ENCODE measurements at regions not wholly inside any gene's neighbourhood (a gene's known extent, or its start where the extent isn't known, plus 50 kb on each side); places are given as distances from the start of the nearest gene placed in this dataset.
A peak's percentile ranks its signal among the peaks of the same experiment; 100 is the strongest.

DNA sequence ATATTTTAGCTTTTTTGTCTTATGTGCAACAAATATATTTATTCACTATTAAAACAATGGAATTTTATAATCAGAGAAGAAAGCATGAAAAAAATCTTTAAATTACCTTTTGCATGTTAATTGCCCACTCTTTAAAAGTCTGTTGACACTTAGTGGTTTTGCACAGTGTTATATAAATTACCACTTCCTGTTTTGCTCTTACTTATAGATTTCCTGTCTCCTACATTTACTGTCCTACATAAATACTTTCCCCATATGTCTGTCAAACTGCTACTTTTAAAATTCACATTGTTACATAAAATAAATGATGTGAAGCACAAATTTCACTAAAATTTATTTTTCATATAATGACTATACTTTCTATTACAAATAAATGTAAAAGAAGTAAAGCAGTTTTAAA is 161.1 kb upstream of the NDST4 start:
- Mint-ChIP-seq H3K4me3 (ENCODE audit: low read depth, unreplicated experiment) (no peak overlapping the region), H3K27me3 (ENCODE audit: unreplicated experiment) (no peaks in the 10 kb centered on the region), H3K27ac (ENCODE audit: unreplicated experiment) (no peak overlapping the region), H3K9me3 (ENCODE audit: low read depth, unreplicated experiment) (no peaks in the 10 kb centered on the region), H3K4me1 (ENCODE audit: low read depth, unreplicated experiment) (no peaks in the 10 kb centered on the region), H3K36me3 (ENCODE audit: insufficient read depth, unreplicated experiment) (no peaks in the 10 kb centered on the region)
- intact Hi-C loops (cut with micrococcal nuclease; ENCODE audit: unreplicated experiment): no loop called here
- CTCF ChIA-PET: no interaction called here
- DNase-seq: no peak
- no TSS peak for BruUV-seq (replicated peaks)
- TF ChIP-seq, protein P1, sequence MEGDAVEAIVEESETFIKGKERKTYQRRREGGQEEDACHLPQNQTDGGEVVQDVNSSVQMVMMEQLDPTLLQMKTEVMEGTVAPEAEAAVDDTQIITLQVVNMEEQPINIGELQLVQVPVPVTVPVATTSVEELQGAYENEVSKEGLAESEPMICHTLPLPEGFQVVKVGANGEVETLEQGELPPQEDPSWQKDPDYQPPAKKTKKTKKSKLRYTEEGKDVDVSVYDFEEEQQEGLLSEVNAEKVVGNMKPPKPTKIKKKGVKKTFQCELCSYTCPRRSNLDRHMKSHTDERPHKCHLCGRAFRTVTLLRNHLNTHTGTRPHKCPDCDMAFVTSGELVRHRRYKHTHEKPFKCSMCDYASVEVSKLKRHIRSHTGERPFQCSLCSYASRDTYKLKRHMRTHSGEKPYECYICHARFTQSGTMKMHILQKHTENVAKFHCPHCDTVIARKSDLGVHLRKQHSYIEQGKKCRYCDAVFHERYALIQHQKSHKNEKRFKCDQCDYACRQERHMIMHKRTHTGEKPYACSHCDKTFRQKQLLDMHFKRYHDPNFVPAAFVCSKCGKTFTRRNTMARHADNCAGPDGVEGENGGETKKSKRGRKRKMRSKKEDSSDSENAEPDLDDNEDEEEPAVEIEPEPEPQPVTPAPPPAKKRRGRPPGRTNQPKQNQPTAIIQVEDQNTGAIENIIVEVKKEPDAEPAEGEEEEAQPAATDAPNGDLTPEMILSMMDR (IDR thresholded peaks at IDR 0.05; ENCODE audit: unreplicated experiment): no peak

DNA sequence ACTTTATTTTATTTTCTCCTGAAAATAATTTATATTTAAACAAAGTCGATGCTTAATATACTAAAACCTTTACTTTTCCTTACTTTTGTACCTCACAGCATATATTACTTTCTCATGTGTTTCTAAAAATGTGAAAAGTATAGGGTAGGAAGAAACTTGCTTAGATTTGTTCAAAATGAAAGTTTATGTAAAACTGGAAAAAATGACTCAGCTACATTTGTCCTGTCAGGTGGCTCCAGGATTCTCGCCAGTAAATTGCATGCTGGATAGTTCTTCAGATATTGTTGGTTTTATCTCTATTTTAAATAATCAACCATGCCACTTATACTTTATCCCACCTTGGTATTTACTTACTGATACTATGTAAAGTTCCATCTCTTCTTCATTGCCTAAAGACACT is 159.2 kb upstream of the NDST4 start:
- no peaks in the 10 kb centered on the region for H3K9me3 Mint-ChIP-seq (ENCODE audit: low read depth, unreplicated experiment)
- BruUV-seq (replicated peaks): no TSS peak
- no peaks in the 10 kb centered on the region for H3K36me3 Mint-ChIP-seq (ENCODE audit: insufficient read depth, unreplicated experiment)
- CTCF ChIA-PET: no interaction called here
- H3K27me3 Mint-ChIP-seq (ENCODE audit: unreplicated experiment): no peaks in the 10 kb centered on the region
- intact Hi-C loops (cut with micrococcal nuclease; ENCODE audit: unreplicated experiment): no loop called here
- no peak for DNase-seq
- H3K4me1 Mint-ChIP-seq (ENCODE audit: low read depth, unreplicated experiment): no peaks in the 10 kb centered on the region
- TF ChIP-seq, protein P1 (IDR thresholded peaks at IDR 0.05; ENCODE audit: unreplicated experiment): no peak
- no peak overlapping the region for H3K27ac Mint-ChIP-seq (ENCODE audit: unreplicated experiment)
- no peak overlapping the region for H3K4me3 Mint-ChIP-seq (ENCODE audit: low read depth, unreplicated experiment)

DNA sequence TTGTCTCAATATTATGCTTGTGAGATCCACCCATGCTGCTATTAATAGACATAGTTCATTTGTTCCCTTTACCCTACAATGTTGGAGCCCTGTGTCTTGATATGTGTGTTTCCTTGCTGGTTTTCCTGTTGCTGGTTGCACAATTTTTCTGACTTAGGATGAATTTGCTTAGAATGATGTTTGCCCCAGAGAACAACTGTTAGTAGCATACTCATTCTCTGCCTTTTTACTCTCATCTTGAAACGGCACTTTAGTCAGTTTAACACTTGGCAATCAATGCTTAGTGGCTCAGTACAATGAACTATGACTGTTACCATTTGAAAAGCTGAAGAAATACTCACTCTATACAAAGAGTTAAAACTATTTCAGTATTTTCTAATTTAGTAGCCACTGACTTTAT is 158.8 kb upstream of the NDST4 start:
- no peaks in the 10 kb centered on the region for H3K9me3 Mint-ChIP-seq (ENCODE audit: low read depth, unreplicated experiment)
- H3K36me3 Mint-ChIP-seq (ENCODE audit: insufficient read depth, unreplicated experiment): no peaks in the 10 kb centered on the region

DNA sequence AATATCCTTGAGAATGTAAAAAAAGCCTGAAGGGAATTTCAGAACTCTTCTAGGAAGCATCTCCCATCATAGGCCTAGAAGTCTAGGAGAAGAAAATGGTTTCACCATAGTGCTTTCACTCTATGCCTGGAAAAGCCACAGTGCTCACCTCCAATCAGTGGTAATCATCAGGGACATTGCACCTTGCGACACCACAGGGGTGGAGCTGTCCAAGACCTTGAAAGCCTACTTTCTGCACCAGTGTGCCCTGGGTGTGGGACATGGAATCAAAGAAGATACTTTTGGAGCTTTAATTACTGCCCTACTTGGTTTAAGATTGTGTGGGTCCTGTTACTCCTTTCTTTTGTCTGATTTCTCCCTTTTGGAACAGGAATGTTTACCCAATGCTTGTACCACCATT is 146.8 kb upstream of the NDST4 start:
- Mint-ChIP-seq H3K27me3 (ENCODE audit: unreplicated experiment) (no peaks in the 10 kb centered on the region), H3K27ac (ENCODE audit: unreplicated experiment) (no peak overlapping the region), H3K36me3 (ENCODE audit: insufficient read depth, unreplicated experiment) (no peaks in the 10 kb centered on the region), H3K4me1 (ENCODE audit: low read depth, unreplicated experiment) (no peaks in the 10 kb centered on the region), H3K4me3 (ENCODE audit: low read depth, unreplicated experiment) (no peak overlapping the region), H3K9me3 (ENCODE audit: low read depth, unreplicated experiment) (no peaks in the 10 kb centered on the region)
- intact Hi-C loops (cut with micrococcal nuclease; ENCODE audit: unreplicated experiment): no loop called here
- CTCF ChIA-PET: no interaction called here
- TF ChIP-seq, protein P1 (IDR thresholded peaks at IDR 0.05; ENCODE audit: unreplicated experiment): no peak
- peak; percentile 0 for DNase-seq
- no TSS peak for BruUV-seq (replicated peaks)

More for the DNA sequence above, 158.8 kb upstream of the NDST4 start:
- no peaks in the 10 kb centered on the region for H3K4me1 Mint-ChIP-seq (ENCODE audit: low read depth, unreplicated experiment)
- no peak overlapping the region for H3K27ac Mint-ChIP-seq (ENCODE audit: unreplicated experiment)
- intact Hi-C loops (cut with micrococcal nuclease; ENCODE audit: unreplicated experiment): no loop called here
- no peaks in the 10 kb centered on the region for H3K27me3 Mint-ChIP-seq (ENCODE audit: unreplicated experiment)
- H3K4me3 Mint-ChIP-seq (ENCODE audit: low read depth, unreplicated experiment): no peak overlapping the region
- no peak for DNase-seq
- CTCF ChIA-PET: no interaction called here
- TF ChIP-seq, protein P1 (IDR thresholded peaks at IDR 0.05; ENCODE audit: unreplicated experiment): no peak
- no TSS peak for BruUV-seq (replicated peaks)

DNA sequence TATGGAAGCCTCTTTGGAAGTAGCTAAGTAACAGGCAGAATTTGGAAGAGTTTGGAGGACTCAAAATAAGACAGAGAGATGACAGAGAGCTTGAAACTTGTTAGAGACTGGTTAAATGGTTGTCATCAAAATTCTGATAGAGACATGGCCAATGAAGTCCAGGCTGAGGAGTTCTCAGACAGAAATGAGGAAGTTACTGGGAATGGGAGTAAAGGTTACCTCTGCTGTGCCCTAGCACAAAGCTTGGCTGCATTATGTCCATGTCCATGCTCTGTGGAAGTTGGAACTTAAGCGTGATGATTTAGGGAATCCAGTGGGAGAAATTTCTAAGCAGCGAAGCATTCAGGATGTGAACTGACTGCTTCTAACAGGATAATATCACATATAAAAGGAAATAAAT is 146.2 kb upstream of the NDST4 start:
- Mint-ChIP-seq H3K27me3 (ENCODE audit: unreplicated experiment) (no peaks in the 10 kb centered on the region), H3K4me1 (ENCODE audit: low read depth, unreplicated experiment) (no peaks in the 10 kb centered on the region), H3K36me3 (ENCODE audit: insufficient read depth, unreplicated experiment) (no peaks in the 10 kb centered on the region), H3K4me3 (ENCODE audit: low read depth, unreplicated experiment) (no peak overlapping the region), H3K27ac (ENCODE audit: unreplicated experiment) (no peak overlapping the region), H3K9me3 (ENCODE audit: low read depth, unreplicated experiment) (no peaks in the 10 kb centered on the region)
- CTCF ChIA-PET: no interaction called here
- intact Hi-C loops (cut with micrococcal nuclease; ENCODE audit: unreplicated experiment): no loop called here
- BruUV-seq (replicated peaks): no TSS peak
- no peak for DNase-seq
- TF ChIP-seq, protein P1 (IDR thresholded peaks at IDR 0.05; ENCODE audit: unreplicated experiment): no peak
